ENCODE measurements at regions not wholly inside any gene's neighbourhood (a gene's known extent, or its start where the extent isn't known, plus 50 kb on each side); places are given as distances from the start of the nearest gene placed in this dataset.

DNA sequence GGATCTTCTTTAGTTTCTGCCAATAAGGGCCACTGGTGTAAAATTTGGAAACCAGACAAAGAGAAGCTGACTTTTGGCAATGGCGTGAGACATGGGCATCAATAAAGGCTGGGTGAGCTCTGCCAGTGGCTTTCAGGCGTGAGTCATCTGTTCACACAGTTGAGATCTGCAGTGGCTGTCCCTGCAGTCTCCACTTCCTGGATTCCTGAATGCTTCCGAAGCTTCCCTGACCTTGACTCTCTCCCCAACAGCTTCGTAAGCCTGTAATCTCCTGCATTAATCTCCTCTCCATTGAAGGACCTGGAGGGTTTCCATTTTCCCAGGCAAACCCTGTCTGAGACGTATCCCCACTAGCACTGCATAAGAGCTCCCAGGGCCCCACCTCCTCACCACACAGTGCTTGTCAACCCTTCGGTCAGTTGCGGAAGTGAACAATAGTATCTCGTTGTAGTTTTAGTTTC is 574.7 kb downstream of the TBC1D22A start:
- DNase-seq: no peak

DNA sequence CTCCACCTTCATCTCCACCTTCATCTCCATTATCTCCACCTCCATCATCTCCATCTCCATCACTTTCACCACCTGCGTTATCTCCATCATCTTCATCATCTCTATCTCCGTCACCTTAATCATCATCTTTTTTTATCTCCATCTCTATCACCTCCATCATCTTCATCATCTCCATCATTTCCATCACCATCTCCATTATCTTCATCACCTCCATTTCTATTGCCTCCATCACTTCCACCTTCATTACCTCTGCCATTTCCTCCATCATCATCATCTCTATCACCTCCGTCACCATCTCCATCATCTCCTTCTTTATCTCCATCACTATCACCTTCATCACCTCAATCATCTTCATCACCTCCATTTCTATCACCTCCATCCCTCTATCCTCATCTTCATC is 573.5 kb downstream of the TBC1D22A start:
- DNase-seq: no peak

DNA sequence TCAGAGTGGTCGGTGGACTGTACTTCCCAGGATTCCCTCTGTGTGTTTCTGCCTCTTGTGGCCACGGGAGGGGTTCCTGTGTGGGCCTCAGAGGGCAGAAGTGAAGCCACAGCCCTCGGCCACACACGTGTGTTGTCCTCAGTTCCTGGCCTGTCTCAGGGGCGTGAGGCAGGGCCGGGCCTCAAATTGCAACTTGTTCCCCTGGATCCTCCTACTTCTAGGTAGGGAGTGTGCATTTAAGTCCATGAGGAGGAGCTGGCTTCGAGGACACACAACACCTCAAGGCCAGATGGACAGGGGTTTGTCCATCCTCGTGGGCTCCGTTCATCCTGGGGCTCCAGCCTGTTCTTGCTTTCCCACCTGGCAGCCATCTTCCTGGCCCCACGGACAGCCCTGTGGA is 573.0 kb downstream of the TBC1D22A start:
- DNase-seq: no peak

DNA sequence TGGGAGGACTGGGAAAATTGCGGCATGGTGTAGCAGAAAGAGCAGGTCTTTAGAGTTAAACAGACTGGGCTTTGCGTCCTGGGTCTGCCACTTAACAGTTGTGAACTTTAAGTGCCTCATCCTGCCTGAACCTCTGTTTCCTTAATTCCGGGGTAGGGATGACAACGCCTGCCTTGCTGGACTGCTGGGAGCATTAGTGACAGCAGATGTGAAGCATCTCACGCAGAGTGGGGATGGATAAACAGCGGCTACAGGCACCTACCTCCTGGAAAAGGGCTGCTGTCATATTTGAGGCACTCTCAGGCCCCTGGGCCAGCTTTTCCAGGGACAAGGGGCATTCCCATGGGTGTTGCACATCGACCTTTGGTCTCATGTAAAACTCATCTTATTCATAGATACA is 572.2 kb downstream of the TBC1D22A start:
- DNase-seq: no peak

DNA sequence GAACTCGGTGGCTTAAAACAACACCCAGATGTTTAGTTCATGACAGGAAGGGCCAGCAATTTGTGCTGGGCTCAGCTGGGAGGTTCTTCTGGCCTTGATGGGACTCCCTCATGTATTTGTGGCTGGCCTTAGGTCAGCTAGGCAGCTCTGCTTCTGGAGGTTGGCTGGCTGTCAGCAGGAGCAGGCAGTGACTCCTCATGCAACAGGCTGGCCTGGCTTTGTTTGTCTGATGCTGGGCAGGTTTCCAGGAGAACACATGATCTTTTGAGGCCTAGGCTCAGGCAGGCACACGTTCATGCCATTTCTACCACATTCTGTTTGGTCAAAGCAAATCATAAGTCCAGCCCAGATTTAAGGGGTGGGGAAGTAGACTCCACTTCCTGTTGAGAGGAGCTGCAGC is 571.2 kb downstream of the TBC1D22A start:
- no peak for DNase-seq

DNA sequence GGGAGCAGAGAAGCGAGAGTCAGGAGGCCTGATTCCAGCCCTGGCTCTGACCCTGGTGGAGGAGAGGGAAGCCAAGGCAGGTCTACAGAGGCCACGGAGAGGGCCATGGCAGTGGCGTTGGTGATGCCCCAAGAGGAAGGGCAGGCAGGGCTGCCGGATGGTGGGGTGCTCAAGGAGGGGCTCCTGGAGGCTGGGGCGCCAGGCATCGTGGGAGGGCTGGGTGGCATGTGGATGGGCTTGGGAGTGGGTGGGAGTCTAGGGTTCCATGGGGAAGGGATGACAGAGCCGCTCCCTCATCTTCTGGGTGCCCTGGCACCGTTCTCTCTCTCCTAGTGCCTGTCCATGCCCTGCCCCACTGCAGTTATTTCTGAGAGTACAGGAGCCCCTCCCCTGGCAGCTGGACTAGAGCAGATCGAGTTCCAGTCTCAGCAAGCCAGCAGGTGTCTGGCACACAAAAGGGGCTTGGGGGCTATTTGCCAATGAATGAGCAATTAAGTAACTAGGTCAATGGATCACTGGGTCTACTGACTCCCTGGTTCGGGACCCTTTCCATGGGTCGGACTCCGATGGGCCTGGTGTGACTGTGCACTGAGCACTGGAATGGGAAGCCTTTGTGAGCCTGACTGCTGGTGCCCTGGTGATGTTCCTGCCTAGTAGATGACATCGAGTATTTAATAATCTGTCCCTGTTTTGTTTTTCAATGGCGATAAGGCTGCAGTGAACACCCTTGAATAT is 570.0 kb downstream of the TBC1D22A start:
- no peak for DNase-seq

DNA sequence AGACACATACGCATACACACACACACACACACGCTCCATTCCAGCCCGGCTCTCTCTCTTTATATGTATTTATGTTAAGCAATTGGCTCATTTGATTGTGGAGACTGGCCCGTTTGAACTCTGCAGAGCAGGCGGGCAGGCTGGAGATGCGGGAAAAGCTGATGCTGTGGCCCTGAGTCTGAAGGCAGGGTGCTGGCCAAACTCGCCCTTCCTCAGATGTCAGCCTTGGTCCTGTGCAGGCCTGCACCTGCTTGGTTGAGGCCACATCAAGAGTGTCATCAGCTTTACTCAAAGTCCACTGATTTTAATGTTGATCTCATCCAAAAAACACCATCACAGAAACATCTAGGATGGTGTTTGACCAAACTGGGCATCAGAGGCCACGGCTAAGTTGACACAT is 569.3 kb downstream of the TBC1D22A start:
- DNase-seq: no peak

DNA sequence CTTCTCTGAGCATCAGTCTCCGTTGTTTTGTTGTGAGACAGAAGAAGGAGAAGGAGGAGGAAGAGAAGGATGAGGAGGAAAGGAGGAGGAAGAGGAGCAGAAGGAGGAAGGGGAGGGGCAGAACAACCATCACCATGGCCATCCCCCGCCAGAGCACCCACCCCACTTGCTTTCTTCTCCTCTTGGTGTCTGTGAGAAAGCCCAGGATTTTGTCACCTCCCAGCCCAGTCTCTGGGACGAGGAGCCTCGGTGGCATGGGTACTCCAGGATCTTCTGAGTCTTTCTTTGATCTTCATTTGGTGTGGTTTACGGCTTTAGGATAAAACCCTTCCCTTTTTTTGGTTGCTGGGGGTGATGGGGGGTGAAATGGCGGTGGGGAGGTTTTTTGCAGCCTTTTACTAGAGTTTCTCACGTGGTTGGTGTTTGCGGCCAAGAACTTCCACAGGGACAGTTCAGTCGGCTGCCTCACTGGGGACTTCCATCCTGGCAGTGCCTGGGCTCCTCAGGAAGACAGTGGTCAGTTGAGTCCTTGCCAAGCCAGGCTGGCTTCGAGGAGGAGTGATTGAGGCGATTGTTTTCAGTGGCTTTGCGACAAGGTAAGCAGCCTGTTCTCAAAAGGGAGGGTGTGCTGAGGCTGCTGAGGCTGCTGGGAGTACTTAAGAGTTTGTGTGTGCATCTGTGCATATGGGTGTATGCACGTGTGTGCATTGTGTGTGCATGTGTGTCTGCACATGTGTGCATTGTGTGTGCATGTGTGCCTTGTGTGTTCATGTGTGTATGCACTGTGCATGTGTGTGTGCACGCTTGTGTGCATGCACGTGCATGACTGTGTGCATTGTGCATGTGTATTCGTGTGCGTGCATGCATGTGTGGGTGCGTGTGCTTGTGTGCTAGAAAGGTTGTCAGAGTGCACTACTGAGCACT is 567.5 kb downstream of the TBC1D22A start:
- no peak for DNase-seq

DNA sequence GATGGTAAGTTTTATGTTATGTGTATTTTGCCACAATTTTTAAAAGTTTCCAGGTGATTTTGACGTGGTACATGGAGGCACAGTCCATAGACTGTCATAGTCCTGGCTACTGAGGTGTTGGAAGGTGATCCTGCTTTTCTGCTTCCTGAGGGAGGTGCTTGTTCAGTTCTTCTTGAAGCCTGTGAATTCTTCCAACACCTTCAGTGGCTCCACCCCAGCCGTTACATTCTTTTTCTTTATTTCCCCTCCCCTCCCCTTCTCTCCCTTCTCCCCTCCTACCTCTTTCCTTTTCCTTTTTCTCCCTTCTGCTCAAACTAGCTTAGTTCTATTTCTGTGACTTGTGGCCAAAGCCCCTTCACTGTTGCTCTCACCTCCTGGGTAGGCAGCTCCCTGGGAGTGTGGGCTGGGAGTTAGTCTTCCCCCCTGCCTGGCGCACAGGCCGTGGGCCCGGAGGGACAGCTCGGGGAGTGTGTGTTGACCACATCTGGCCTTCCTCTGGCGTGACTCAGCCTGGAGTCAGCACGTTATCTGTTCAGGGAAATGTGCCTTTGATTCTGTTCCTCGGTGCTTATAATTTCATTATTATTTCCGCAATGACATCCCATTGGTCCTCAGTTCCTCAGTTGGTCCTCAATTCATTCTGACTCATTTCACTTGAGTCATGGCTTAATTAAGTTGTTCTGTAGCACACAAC is 566.2 kb downstream of the TBC1D22A start:
- no peak for DNase-seq

DNA sequence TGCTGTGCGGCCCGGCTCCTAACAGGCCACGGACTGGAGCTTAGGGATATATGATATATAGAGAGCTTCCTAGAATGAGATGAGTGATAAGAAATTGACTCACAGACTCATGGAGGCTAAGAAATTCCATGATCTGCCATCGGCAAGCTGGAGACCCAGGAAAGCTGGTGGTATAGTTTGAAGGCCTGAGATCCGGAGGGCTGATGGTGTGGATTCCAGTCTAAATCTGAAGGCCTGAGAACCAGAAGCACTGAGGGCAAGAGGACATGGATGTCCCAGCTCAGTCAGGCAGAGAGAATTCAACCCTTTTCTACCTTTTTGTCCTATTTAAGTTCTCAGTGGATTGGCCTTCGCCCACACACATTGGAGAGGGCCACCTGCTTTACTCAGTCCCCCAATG is 564.8 kb downstream of the TBC1D22A start:
- no peak for DNase-seq

DNA sequence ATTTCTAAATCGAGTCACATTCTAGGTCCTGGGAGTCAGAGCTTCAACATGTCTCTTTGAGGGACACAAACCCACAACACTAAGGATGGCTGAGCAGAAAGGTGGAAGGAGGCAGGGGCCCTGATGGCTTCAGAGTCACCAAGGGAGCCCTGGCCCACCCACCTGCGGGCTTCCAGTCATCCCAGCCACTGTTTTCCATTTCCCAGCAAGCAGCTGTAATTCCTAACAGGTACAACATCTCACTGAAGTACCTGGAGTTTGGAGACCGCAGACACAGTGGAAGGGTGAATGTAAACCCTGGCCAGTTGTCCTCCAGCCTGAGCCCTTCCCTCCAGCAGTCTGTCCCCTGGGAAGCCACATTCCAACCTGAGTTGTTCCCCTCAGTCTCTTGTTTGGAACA is 562.8 kb downstream of the TBC1D22A start:
- DNase-seq: no peak

DNA sequence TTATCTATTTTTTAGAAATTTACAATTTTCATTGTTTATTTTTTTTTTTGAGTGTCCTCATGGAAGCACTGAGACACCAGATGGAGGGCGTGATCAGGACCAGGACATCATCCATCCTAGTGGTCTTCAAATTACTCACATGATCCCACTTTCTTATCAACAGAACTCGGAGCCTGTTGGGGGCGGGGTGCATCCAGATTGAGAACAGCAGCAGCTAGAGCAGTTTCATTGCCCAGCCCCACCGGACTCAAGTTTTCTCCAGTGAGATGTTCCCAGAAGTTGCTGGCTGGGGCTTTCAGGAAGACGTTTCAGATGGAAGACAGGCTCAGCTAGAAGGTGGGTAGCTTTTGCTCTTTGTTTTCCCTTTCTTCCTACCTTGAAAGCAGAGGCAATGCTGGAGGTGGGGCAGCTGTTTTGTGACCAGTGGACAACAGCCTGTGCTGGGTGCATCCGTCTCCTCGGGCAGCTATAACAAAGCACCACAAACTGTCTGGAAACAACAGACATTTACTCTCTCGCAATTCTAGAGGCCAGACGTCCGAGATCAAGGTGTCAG is 562.1 kb downstream of the TBC1D22A start:
- no peak for DNase-seq

DNA sequence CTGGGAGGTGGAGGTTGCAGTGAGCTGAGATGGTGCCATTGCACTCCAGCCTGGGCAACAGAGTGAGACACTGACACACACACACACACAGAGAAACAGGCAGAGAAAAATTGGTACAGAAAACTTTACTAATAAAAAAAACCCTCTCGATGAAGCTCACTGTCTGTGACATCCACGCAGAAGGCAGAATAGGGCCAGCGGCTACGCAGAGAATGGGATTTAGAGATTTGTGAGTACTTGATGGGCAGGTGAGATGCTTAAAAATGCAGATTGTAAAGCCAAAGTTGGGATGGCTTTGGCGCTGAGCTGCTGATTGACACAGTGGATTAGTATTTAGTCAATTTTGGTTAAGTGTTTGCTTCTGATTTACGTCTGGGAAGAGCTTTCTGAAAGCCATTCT is 561.1 kb downstream of the TBC1D22A start:
- DNase-seq: no peak

DNA sequence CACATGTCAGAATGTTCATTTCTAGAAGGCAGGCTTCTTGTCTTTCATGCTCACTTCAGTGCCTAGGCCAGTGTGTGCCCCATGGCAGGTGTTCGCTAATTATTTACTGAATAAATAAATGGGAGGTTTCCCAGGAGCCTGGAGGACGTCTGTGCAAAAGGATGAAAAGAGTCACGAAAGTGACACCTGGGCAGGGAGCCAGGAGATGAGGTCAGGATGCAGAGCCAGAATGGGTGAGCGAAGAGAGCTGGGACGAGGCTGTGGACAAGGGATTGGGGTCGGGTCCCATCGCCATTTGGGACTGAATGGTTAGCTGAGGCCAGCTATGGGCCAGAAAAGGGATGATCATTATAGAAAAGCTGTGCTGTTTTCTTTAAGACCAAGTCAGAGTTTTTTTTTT is 560.4 kb downstream of the TBC1D22A start:
- DNase-seq: no peak

DNA sequence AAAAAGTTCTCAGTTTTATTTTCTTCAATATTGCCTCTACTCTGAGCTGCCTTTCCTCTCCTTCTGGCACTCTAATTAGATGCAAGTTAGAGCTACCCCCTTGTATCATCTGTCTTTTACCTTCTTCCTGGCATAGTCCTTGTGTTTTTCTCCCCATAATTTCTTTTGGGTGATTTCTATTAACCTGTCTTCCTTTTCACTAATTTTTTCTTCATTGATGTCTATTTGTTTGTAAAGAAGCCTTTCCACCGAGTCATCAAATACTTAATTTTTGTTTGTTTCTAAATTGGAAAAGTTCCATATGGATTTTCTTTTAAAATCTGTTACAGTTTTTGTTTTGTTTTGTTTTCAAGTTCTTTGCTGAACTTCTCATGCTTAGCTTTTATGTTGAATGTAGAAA is 558.1 kb downstream of the TBC1D22A start:
- DNase-seq: no peak

DNA sequence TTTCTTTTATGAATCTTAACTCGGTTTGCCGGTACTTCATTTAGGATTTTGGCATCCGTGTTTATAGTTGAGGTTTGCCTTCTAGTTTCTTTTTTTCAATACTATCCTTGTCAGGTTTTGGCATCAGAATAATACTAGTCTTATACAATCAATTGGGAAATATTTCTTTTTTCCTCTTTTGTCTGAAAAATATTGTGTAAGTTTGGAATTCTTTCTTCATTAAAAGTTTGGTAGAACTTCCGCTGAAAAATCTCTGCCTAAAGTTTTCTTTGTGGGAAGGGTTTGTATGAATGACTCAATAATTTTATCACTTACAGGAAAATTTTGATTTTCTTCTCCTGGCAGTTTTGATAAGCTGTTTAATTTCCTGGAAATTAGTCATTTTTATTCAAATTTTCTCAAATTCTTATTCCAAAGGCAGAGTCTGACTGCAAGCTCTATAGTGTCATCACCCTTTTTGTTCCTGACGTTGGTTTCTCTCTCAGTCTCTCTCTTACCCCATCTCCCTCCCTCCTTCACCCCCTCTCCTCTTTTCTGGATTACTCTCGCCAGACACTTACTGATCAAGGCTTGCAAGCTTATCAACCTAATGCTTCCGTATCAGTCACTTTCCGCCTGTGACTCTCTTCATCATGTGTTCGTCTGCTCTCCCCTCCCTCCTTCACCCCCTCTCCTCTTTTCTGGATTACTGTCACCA is 555.7 kb downstream of the TBC1D22A start:
- DNase-seq: no peak

DNA sequence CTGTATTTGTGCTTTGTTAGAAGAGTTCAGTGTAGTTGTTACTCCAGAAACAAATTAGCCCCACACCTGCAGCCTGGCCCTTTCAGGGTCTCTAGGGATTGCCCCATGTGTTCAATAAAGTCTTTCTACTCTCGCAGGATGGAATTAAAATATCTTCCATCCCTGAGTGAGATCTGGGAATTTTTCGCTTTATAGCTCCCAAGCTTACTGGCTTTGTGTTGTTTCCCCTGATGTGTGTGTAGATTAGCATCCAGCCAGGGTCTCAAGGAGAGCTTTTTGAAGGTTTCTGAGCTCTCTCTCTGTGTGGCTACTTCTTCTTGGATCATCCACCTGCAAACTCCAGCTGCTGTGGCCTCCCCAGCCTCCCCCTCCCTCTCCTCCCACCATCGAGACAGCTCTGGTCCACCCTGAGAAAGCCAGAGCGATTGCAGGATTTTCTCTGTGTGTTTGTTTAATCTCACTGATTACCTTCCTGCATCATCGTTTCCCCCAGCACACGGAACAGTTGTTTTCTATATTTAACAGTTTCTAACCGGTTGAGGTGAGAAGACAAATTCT is 553.5 kb downstream of the TBC1D22A start:
- no peak for DNase-seq

DNA sequence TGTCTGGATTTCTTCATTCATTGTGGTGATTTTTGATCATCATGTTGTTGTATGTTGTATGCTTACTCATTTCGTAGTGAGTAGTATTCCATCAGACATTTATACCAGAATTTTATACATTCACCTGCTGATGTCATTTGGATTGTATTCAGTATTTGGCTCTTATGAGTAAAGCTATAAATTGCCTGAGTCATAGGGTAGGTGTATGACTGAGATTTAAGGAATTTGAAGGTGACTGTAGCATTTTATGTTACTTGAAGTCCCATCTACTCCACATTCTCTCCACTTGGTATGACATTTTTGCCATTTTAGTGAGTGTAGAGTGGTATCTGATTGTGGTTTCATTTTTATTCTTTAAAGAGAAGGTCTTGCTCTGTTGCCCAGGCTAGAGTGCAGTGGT is 548.2 kb downstream of the TBC1D22A start:
- no peak for DNase-seq

DNA sequence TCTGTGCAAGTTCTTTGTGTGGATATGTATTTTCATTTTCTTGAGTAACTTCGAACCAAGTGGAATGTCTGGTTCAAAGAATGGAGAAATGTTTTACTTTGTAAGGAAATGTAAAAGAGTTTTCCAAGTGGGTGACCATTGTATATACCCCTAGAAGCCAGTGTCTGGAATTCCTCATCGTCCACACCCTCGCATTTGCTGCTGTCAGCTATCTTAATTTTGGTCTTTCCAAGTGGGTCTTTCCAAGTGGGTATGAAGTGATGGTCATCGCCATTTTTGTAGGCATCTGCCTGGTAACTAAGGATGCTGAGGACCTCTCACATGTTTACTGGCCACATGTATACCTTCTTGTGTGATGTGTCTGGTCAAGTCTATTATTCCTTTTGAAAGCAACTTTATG is 547.5 kb downstream of the TBC1D22A start:
- no peak for DNase-seq

DNA sequence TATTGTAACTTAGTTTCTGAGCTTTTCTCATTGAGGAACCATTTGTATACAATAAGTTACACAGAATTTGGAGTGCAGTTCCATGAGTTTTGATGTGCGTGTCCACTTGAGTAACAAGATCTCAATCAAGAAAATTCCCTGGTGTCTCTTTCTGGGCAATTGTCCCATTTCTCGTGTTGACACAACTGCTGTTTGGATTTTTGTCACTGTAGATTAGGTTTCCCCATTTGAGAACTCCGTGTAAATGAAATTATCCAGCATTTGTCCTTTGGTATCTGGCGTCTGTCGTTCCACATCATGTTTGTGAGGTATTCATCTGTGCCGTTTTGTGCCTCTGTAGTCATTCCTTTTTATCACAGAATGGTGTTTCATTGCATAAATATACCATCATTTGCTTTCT is 547.0 kb downstream of the TBC1D22A start:
- no peak for DNase-seq

DNA sequence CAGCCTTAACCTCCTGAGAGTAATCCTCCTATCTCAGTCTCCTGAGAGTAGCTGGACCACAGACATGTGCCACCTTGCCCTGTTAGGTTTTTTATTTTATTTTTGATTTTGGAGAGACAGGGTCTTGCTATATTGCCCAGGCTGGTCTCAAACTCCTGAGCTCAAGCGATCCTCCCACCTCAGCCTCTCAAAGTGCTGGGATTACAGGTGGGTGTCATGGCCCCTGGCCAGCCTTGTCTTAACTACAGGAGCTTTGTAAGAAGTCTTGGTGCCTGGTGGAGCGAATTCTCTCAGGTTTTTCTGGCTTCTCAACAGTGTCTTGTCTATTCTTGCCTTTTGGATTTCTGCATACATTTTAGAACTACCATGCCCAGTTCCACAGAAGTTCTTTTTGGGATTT is 546.4 kb downstream of the TBC1D22A start:
- no peak for DNase-seq

DNA sequence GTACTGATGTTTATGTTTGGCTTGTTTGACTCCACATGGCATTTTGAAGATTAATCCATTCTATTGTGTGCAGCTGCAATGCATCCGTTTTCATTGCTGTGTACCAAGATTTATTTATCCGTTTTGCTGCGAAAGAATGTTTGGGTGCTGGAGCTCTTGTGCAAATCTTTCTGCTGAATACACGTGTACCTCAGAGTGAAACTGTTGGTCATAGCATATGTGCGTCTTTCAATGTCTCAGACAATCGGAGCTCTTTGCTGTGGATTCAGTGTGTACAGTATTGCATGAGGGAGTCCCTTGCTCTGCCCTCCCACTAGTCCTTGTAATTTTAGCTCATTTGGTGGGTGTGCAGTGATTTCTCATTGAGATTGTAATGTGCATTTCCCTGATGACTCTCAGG is 545.4 kb downstream of the TBC1D22A start:
- no peak for DNase-seq
